Stimulated activated CD4-positive, alpha-beta T cell treated with anti-CD3 and anti-CD28 coated beads, Interleukin-1b, Interleukin-23, amount 100 ng/mL, for 48 hours (primary cell): ENCODE measurements at regions not wholly inside any gene's neighbourhood (a gene's known extent, or its start where the extent isn't known, plus 50 kb on each side); places are given as distances from the start of the nearest gene placed in this dataset.
A peak's percentile ranks its signal among the peaks of the same experiment; 100 is the strongest.
"Not testable (repeated sequence)": the region's sequence is repeated elsewhere in the genome, so short reads cannot be mapped to it uniquely, and the experiment has no call there.

Experiments
- DNase-seq: peaks from one replicate; pipeline ENCODE4 v3.0.0-alpha.2; 2020

GRCh38 chr1:181260994-181261393 lies 172.5 kb downstream of the IER5 start:
- no peak for DNase-seq

- DNase-seq, result no peak
These were observed 173.6 kb downstream of the IER5 start for GRCh38 chr1:181262069-181262468.

GRCh38 chr1:181263444-181263843 lies 174.9 kb downstream of the IER5 start:
- DNase-seq, result no peak

GRCh38 chr1:181264821-181265220 lies 176.3 kb downstream of the IER5 start:
- DNase-seq, result no peak

- DNase-seq, result no peak
These were observed 196.5 kb downstream of the IER5 start for GRCh38 chr1:181284978-181285377.

GRCh38 chr1:181295217-181295616 lies 188.1 kb upstream of the CACNA1E start:
- no peak for DNase-seq

GRCh38 chr1:181296180-181296579 lies 187.1 kb upstream of the CACNA1E start:
- no peak for DNase-seq

- DNase-seq, result no peak
These were observed 175.2 kb upstream of the CACNA1E start for GRCh38 chr1:181308098-181308497.

- no peak for DNase-seq
These were observed 172.8 kb upstream of the CACNA1E start for GRCh38 chr1:181310560-181310959.

- no peak for DNase-seq
These were observed 170.4 kb upstream of the CACNA1E start for GRCh38 chr1:181312946-181313345.

GRCh38 chr1:181313466-181313865 lies 169.9 kb upstream of the CACNA1E start:
- DNase-seq, result no peak

GRCh38 chr1:181314010-181314409 lies 169.3 kb upstream of the CACNA1E start:
- DNase-seq, result no peak

- DNase-seq, result no peak
These were observed 168.4 kb upstream of the CACNA1E start for GRCh38 chr1:181314959-181315358.

- DNase-seq, result no peak
These were observed 165.9 kb upstream of the CACNA1E start for GRCh38 chr1:181317261-181317930.

GRCh38 chr1:181318022-181318857 lies 165.1 kb upstream of the CACNA1E start:
- no peak for DNase-seq

GRCh38 chr1:181318858-181319235 lies 164.5 kb upstream of the CACNA1E start:
- peak; percentile 28 for DNase-seq

GRCh38 chr1:181319907-181320306 lies 163.4 kb upstream of the CACNA1E start:
- no peak for DNase-seq

GRCh38 chr1:181324797-181325616 lies 158.3 kb upstream of the CACNA1E start:
- peak; percentile 77 for DNase-seq

GRCh38 chr1:181325765-181326164 lies 157.6 kb upstream of the CACNA1E start:
- DNase-seq, result not testable (repeated sequence)

GRCh38 chr1:181326348-181326747 lies 157.0 kb upstream of the CACNA1E start:
- no peak for DNase-seq

GRCh38 chr1:181327796-181328195 lies 155.5 kb upstream of the CACNA1E start:
- no peak for DNase-seq

GRCh38 chr1:181334724-181335123 lies 148.6 kb upstream of the CACNA1E start:
- DNase-seq, result no peak

- no peak for DNase-seq
These were observed 147.7 kb upstream of the CACNA1E start for GRCh38 chr1:181335631-181336030.
